ENCODE measurements at regions not wholly inside any gene's neighbourhood (a gene's known extent, or its start where the extent isn't known, plus 50 kb on each side); places are given as distances from the start of the nearest gene placed in this dataset.
A peak's percentile ranks its signal among the peaks of the same experiment; 100 is the strongest.

GRCh38 chr13:59458908-59459579 lies 704.7 kb downstream of the DIAPH3 start:
- TF ChIP-seq, protein P1, sequence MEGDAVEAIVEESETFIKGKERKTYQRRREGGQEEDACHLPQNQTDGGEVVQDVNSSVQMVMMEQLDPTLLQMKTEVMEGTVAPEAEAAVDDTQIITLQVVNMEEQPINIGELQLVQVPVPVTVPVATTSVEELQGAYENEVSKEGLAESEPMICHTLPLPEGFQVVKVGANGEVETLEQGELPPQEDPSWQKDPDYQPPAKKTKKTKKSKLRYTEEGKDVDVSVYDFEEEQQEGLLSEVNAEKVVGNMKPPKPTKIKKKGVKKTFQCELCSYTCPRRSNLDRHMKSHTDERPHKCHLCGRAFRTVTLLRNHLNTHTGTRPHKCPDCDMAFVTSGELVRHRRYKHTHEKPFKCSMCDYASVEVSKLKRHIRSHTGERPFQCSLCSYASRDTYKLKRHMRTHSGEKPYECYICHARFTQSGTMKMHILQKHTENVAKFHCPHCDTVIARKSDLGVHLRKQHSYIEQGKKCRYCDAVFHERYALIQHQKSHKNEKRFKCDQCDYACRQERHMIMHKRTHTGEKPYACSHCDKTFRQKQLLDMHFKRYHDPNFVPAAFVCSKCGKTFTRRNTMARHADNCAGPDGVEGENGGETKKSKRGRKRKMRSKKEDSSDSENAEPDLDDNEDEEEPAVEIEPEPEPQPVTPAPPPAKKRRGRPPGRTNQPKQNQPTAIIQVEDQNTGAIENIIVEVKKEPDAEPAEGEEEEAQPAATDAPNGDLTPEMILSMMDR (IDR thresholded peaks at IDR 0.05; ENCODE audit: low read depth, low read length), result no peak
- in situ Hi-C loops (cut with HindIII; ENCODE audit: low sequenced_read_pairs), result no loop called here
- no peak overlapping the region for H3K4me3 ChIP-seq (ENCODE audit: low read depth, low read length)
- peak; percentile 86 for DNase-seq (ENCODE audit: low read depth, low spot score)

- H3K4me3 ChIP-seq (ENCODE audit: low read depth, low read length), result no peak overlapping the region
- in situ Hi-C loops (cut with HindIII; ENCODE audit: low sequenced_read_pairs), result no loop called here
- DNase-seq (ENCODE audit: low read depth, low spot score), result peak; percentile 39
- TF ChIP-seq, protein P1 (IDR thresholded peaks at IDR 0.05; ENCODE audit: low read depth, low read length), result no peak
Measured at GRCh38 chr13:59459972-59460371, 703.8 kb downstream of the DIAPH3 start.

GRCh38 chr13:59461411-59461810 lies 702.3 kb downstream of the DIAPH3 start:
- TF ChIP-seq, protein P1 (IDR thresholded peaks at IDR 0.05; ENCODE audit: low read depth, low read length), result no peak
- no peak for DNase-seq (ENCODE audit: low read depth, low spot score)
- H3K4me3 ChIP-seq (ENCODE audit: low read depth, low read length), result no peak overlapping the region
- in situ Hi-C loops (cut with HindIII; ENCODE audit: low sequenced_read_pairs), result no loop called here

- TF ChIP-seq, protein P1 (IDR thresholded peaks at IDR 0.05; ENCODE audit: low read depth, low read length), result no peak
- no peak for DNase-seq (ENCODE audit: low read depth, low spot score)
- in situ Hi-C loops (cut with HindIII; ENCODE audit: low sequenced_read_pairs), result no loop called here
- H3K4me3 ChIP-seq (ENCODE audit: low read depth, low read length), result no peak overlapping the region
Measured at GRCh38 chr13:59463023-59463422, 700.7 kb downstream of the DIAPH3 start.

DNA sequence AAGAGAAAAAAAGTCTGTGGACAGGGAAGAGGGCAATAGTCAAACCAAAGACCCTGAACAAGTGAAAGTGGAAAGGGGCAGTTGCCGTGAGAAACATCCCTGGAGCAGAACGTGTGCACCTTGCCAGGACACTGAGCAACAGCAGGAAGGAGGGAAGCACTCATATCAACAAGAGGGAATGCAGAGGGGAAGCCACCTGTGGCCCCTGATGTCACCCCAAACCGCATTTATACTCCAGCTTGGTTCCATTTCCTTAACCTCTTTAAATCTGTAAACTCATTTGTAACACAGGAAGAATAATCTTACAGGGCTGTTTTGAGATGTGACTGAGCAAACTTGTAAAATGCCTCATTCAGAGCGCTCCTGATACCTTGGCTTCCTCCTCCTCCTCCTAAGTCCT lies 698.8 kb downstream of the DIAPH3 start:
- TF ChIP-seq, protein P1 (IDR thresholded peaks at IDR 0.05; ENCODE audit: low read depth, low read length), result no peak
- in situ Hi-C loops (cut with HindIII; ENCODE audit: low sequenced_read_pairs), result no loop called here
- DNase-seq (ENCODE audit: low read depth, low spot score), result no peak
- no peak overlapping the region for H3K4me3 ChIP-seq (ENCODE audit: low read depth, low read length)

- in situ Hi-C loops (cut with HindIII; ENCODE audit: low sequenced_read_pairs), result no loop called here
- H3K4me3 ChIP-seq (ENCODE audit: low read depth, low read length), result no peak overlapping the region
- no peak for DNase-seq (ENCODE audit: low read depth, low spot score)
- TF ChIP-seq, protein P1 (IDR thresholded peaks at IDR 0.05; ENCODE audit: low read depth, low read length), result no peak
Measured at GRCh38 chr13:59468396-59468795, 695.3 kb downstream of the DIAPH3 start.
